RWPE1 (cell line): ENCODE measurements at regions not wholly inside any gene's neighbourhood (a gene's known extent, or its start where the extent isn't known, plus 50 kb on each side); places are given as distances from the start of the nearest gene placed in this dataset.
A peak's percentile ranks its signal among the peaks of the same experiment; 100 is the strongest.

ENCODE experiments used
- CTCF ChIA-PET: fragments of 350-600 bp; sonication (Branson Sonifier 250); formaldehyde crosslinking; extraction: SDS; loops from one replicate; lab custom pipeline; 2021; lab: Yijun Ruan, JAX
- POLR2A ChIA-PET: fragments of 400-600 bp; formaldehyde crosslinking; extraction: SDS; loops from one replicate; lab custom pipeline; 2020; ENCODE audit warnings: antibody characterized with exemption; ENCODE audit not compliant: low non-redundant PET; lab: Yijun Ruan, JAX
- DNase-seq: peaks from one replicate; pipeline ENCODE4 v3.0.0; 2012; ENCODE audit warnings: low spot score
- H3K27ac ChIP-seq: fragments of 450-650 bp; 2 replicates; pipeline ENCODE4 v1.5.1; 2017
- TF ChIP-seq, protein P1 (sequence below): fragments of 450-650 bp; conservative IDR thresholded peaks from 2 replicates; pipeline ENCODE4 v1.5.1; 2017; ENCODE audit warnings: low read depth, mild to moderate bottlenecking

DNA sequence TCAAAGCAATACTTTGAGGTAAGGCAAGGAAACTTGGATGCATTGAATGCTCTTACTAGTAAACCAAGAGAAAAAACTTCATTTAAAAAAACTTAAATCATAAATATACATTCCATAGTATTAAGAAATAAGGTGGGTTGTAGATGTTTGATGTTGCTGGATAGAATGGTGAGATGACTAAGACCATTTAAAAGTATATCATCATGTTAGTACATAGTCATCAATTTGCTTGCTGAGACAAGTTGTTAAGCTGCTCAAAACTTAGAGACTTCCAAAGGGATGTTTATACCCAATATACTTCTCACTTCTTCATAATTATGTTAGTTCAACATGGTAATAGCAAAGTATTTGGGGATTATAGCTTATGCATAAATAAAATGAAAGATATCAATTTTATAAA is 675.5 kb upstream of the MGAT4C start:
- ChIA-PET POLR2A (no interaction called here), CTCF (interaction anchor here (0.7 kb wide), 1 partner anchor 508 kb away, joined by 3 read pairs; no protein-coding TSS in a partner anchor)
- H3K27ac ChIP-seq: no peak overlapping the region
- peak; percentile 30 for DNase-seq
- TF ChIP-seq, protein P1, sequence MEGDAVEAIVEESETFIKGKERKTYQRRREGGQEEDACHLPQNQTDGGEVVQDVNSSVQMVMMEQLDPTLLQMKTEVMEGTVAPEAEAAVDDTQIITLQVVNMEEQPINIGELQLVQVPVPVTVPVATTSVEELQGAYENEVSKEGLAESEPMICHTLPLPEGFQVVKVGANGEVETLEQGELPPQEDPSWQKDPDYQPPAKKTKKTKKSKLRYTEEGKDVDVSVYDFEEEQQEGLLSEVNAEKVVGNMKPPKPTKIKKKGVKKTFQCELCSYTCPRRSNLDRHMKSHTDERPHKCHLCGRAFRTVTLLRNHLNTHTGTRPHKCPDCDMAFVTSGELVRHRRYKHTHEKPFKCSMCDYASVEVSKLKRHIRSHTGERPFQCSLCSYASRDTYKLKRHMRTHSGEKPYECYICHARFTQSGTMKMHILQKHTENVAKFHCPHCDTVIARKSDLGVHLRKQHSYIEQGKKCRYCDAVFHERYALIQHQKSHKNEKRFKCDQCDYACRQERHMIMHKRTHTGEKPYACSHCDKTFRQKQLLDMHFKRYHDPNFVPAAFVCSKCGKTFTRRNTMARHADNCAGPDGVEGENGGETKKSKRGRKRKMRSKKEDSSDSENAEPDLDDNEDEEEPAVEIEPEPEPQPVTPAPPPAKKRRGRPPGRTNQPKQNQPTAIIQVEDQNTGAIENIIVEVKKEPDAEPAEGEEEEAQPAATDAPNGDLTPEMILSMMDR: no peak

DNA sequence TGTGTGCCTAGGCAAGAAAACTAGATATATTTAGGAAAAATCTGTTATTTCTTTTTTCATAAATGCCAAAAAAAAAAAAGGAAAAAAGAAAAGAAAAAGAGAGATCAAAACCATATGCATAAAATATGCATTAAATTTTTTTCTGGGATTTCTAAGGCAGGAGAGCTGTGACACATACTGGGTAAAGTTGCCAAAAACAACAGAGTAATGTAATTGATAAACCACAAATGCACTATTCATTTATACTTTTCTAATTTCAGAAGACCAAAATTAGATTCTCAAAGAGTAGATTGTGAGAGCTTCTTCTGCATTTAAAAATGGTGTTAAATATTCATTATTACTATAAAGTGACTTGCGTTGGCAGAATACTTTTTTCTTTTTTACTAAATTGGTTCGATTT is 673.8 kb upstream of the MGAT4C start:
- TF ChIP-seq, protein P1: no peak
- no peak overlapping the region for H3K27ac ChIP-seq
- no peak for DNase-seq
- ChIA-PET POLR2A (no interaction called here), CTCF (interaction anchor here (1.0 kb wide), 1 partner anchor 16 kb away, joined by 3 read pairs; no protein-coding TSS in a partner anchor)

DNA sequence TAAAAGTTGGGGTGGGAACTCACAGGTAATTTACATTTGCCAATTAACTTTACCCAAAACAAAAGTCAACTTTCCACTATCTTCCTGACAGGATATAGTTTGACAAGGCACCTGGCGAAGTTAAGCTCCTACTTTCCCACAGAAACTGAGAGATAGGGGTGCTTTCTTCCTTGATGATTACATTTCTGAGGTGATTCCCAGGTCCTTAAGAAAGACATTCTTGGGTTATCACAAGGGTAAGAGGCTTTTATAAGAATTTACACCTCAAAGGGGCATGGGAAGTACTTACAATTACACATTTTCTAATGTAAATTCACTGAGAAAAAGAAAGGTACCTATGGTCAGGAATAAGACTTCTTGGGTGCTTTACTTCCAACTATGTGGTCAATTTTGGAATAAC is 660.9 kb upstream of the MGAT4C start:
- POLR2A ChIA-PET: no interaction called here
- CTCF ChIA-PET: interaction anchor here (0.7 to 1.0 kb wide), 3 partner anchors 10 to 996 kb away, joined by 3 read pairs; no protein-coding TSS in a partner anchor
- H3K27ac ChIP-seq: no peak overlapping the region
- DNase-seq: no peak
- TF ChIP-seq, protein P1: no peak

DNA sequence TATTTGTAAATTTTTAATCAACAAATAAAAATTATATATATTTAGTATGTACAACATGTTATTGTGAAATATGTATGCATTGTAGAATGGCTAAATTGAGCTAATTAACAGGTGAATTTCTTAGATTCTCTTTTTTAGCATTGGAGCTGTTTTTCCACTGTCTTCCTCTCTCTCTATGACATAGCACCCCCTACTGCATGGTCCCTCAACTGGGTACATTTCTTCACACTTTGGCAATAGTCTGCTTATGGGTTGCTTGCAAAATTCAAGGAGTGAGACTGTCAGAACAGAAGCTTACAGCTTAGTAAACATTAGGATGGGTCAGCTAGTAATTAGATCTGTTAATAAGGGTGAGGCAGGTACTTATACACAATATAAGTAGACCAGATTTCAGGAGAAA is 658.5 kb upstream of the MGAT4C start:
- CTCF ChIA-PET: interaction anchor here (0.5 to 0.9 kb wide), 9 partner anchors 10 to 1854 kb away, joined by 3 to 4 read pairs (median 3); no protein-coding TSS in a partner anchor
- TF ChIP-seq, protein P1: peak; percentile 36
- no peak overlapping the region for H3K27ac ChIP-seq
- peak; percentile 26 for DNase-seq
- POLR2A ChIA-PET: no interaction called here

DNA sequence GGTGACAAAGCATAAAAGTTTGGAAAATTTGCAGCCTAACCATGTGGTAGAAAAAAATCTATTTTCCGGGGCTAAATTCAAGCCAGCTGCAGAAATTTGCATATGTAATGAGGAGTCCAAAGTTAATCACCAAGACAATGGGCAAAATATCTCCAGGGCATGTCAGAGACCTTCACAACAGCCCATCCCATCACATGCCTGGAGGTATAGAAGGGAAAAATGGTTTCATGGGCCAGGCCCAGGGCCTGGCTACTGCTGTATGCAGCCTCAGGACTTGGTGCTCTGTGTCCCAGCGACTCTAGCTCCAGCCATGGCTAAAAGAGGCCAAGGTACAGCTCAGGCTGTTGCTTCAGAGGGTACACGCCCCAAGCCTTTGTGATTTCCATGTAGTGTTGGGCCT is 655.8 kb upstream of the MGAT4C start:
- TF ChIP-seq, protein P1: no peak
- no peak for DNase-seq
- ChIA-PET CTCF (no interaction called here), POLR2A (no interaction called here)
- H3K27ac ChIP-seq: no peak overlapping the region

DNA sequence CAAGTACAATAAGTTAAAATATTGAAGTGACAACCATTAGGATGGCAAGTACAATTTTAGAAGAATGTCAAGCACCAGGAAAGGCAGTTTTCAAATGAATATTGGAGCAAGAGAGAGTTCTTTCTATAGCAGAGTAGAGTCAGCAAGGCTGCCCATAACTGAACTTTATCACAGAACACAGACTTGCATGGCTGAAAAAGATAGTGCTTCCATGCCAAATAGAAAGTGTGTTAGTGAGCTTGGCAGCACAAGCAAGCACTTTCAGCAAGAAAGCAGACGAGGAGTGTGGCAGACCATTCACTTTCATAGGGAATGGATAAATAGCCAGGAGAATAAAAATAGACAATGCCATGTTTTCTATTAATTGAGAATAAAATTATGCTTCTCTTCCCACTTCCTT is 647.0 kb upstream of the MGAT4C start:
- POLR2A ChIA-PET: no interaction called here
- TF ChIP-seq, protein P1: no peak
- CTCF ChIA-PET: no interaction called here
- no peak for DNase-seq
- no peak overlapping the region for H3K27ac ChIP-seq

DNA sequence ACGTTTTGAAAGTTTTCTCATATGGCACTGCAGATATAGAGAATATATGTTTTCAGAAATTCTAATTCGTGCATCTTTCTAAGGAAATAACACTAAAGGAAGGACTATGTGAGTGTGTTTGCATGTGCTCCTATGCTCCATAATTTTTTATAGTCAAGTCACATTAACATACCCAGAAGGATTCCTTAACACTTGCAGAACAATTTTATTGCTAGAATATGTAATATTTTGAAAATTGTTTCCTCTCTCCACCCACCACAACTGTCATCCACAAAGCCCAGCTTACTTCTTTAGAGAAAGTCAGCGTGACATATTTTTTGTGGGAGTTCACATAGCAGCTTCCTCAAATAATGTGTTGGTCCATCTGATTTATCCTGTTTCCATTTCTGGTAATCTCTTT is 604.6 kb upstream of the MGAT4C start:
- DNase-seq: no peak
- TF ChIP-seq, protein P1: no peak
- no peak overlapping the region for H3K27ac ChIP-seq
- ChIA-PET POLR2A (no interaction called here), CTCF (interaction anchor here (0.6 kb wide), 1 partner anchor 929 kb away, joined by 3 read pairs; no protein-coding TSS in a partner anchor)
